ENCODE measurements at regions not wholly inside any gene's neighbourhood (a gene's known extent, or its start where the extent isn't known, plus 50 kb on each side); places are given as distances from the start of the nearest gene placed in this dataset.
"Not testable (repeated sequence)": the region's sequence is repeated elsewhere in the genome, so short reads cannot be mapped to it uniquely, and the experiment has no call there.

DNA sequence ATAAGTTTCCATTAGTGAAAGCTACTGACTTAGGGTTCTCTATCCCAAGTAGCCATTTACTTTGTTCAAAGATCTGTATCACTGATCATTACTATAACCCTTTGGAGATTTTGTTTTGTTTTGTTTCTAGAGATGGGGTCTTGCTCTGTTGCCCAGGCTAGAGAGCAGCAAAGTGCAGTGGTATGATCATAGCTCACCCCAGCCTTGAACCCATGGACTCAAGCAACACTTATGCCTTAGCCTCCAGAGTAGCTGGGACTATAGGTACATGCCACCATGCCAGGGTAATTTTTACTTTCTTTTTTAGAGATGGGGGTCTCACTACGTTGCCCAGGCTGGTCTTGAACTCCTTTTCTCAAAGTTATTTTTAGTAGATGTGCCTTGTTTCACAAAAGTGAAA lies 154.7 kb downstream of the KCNJ2 start:
- DNase-seq = no peak

- DNase-seq = no peak
Observed at GRCh38 chr17:70327279-70327678, 157.9 kb downstream of the KCNJ2 start.

- no peak for DNase-seq
Observed at GRCh38 chr17:70327723-70328122, 158.4 kb downstream of the KCNJ2 start.

DNA sequence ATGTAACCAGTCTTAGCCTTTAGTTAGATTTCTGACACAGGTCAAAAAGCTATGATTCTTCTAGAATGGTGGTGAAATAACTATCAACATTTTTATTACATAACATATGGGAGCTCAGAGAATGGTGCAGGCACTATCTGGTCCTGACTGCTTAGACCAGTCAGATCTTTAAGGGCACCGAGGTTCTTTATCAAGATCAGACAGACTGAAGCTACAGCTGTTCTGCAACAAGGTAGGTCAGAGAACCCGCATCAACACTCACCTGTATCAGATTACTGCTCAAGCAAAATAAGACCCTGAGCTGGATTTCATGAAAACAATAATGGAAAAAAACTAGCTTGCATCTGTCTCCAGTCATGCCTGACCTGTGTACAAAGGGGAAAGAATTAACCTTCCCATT lies 160.4 kb downstream of the KCNJ2 start:
- no peak for DNase-seq

- not testable (repeated sequence) for DNase-seq
Observed at GRCh38 chr17:70331066-70331465, 161.7 kb downstream of the KCNJ2 start.

GRCh38 chr17:70332356-70333210 lies 163.3 kb downstream of the KCNJ2 start:
- DNase-seq = no peak

DNA sequence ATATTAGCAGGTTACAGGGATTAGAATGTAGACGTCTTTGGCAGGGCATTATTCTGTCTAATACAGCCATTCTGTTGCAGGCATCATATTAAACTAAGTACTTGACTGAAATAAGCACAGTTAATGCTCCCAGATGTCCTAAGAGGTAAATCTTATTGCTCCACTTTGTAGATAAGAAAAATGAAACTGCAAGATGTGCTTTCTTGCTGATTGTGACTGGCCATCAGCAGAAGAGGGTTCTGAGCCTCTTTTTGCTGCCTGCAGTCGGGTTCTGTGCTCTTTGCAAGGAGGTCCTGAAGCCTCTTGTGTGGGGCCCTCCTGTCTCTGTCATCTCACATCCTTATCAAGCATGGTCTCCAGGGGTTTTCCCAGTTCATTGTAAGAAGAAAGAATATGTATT lies 167.1 kb downstream of the KCNJ2 start:
- no peak for DNase-seq

- DNase-seq = no peak
Observed at GRCh38 chr17:70338946-70339354, 169.6 kb downstream of the KCNJ2 start.

DNA sequence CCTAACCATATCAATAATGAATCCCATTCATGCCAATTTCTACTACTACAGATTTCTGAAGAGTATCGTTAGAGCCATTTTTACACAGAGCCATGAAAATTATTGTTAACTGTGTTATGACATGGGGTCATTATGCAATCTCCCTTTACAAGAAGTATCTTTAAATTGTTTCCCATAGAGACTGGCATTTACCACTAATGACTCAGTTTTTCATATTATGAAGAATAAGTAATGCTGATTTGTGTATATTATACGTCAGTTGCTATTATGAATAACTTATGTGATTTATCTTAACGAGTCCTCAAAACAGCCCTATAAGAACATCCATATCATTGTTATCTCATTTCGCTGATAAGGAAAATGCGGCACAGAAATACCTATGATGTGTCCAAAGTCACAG lies 173.8 kb downstream of the KCNJ2 start:
- DNase-seq = no peak

GRCh38 chr17:70344386-70345060 lies 175.2 kb downstream of the KCNJ2 start:
- DNase-seq = no peak

DNA sequence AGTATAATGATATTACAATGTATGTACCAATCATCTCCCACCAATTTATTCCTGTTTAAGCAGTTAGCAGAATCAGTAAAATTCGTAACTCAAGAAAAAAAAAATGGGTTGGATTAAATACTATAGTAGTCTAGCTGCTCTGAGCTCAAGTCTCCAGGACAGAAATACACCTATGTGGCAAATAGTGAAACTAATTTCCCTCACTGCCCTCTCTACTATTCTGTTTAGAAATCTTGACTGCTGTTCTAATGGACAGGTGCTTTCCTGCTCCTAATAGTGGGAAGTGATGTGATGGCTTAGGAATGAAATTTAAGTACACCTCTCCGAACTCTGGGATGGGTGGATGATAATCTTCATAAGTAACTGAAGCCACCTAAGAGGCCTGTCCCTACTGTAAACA lies 175.7 kb downstream of the KCNJ2 start:
- no peak for DNase-seq

DNA sequence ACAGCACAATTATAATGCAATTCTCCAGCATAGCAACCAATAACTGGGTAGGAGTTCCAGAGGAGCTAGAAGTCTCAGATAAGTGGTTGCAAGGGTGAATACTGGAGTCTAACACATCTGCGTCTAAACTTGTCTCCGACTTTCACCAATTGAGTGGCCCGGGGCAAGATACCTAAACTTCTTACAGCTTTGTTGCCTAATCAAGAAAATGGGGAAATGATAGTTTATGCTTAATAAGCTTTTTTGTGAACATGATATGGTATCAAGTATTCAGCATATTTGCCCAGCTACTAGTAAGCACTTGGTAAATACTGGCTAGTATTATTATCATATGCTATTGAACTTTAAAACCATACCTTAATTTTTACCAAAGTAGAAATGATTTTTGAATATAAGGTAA lies 183.5 kb downstream of the KCNJ2 start:
- no peak for DNase-seq

DNA sequence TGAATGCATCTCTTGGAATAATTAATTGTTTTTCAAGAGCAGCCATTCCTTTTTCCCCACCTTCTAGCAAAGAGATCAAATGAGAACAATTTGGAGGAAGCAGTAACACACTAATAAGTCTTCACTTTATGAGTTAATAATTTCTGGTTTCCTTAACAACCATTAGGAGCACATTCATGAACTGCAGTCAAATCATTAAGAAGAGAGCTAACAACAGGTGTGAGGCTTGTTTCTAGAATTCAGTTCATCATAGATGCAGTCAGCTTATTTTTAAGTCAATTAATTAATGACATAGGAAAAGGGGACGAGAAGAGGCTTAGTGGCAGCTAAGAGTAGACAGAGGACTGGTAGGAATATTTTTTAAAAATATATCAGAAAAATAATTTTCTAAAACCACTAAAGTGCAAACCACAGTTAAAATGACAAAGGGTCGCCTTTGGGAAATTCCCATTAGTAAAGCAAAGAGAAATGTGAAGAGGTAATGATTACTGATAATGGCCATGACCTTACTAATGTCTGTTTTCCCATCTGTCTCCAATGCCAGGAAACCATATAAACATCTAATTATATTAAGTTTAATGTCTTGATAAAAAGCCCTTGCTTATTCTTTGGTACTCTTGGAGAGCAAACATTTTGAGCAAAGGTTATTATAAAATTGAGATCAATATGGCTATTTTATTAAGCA lies 184.2 kb downstream of the KCNJ2 start:
- DNase-seq = no peak

DNA sequence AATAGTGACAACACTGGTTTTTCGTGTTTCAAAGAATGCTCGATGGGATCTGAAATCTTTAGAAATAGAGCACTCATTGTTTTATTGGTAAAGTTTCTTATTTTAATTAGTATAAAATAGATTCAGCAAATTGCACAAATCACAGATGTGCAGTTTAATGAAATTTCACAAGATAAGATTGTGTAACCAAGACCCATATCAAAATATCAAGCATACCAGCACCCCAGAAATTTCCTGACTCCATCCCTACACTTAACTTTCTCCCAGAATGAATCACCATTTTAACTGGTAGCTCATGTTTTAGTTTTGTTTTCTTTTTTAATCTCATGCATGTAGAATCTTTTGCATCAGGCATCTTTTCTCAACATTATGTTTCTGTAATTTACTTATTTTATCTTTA lies 185.9 kb downstream of the KCNJ2 start:
- DNase-seq = no peak

DNA sequence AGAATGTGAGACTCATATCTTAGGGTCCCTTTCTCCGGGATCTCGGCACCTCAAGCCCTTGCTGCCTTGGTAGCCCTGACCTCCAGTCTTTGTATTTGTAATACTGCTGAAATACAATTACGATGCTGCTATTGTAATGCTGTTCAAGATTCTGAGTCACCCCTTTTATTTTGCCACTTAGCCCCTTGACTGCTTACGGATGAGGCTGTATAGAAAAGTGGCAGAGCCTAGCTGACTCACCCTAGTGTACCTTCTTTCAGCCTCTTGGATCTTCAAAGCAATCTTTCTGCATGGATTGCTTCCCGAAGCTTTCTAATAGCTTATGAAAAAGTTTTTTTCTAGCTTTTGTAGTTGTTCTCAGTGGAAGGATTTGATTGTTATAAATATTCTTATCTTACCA lies 187.9 kb downstream of the KCNJ2 start:
- no peak for DNase-seq

DNA sequence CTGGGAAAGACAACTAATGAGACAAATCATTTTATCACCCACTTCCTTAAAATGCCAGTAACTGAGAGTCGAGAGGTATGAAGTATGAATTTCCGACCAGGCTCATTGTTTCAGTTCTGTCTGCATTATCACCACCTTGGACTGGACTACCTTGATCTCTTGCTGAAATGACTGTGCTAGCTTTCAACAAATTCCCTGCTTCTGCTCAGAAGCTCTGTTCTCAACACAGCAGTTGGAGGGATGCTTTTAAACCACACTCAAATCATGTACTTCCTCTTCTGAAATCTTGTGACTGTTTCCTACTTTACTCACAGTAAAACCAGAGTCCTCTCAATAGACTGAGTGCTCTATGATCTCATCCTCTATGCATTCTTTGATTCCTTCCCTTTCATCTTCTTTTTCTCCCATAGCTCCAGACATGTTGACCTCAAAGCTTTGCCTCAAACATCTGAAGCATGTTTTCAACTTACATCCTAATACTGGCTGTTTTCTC lies 195.8 kb downstream of the KCNJ2 start:
- DNase-seq = peak in 1 of 2 donors; percentile 19

GRCh38 chr17:70366386-70366785 lies 197.1 kb downstream of the KCNJ2 start:
- no peak for DNase-seq

GRCh38 chr17:70368011-70368410 lies 198.7 kb downstream of the KCNJ2 start:
- no peak for DNase-seq

- no peak for DNase-seq
Observed at GRCh38 chr17:70369391-70369790, 200.1 kb downstream of the KCNJ2 start.

DNA sequence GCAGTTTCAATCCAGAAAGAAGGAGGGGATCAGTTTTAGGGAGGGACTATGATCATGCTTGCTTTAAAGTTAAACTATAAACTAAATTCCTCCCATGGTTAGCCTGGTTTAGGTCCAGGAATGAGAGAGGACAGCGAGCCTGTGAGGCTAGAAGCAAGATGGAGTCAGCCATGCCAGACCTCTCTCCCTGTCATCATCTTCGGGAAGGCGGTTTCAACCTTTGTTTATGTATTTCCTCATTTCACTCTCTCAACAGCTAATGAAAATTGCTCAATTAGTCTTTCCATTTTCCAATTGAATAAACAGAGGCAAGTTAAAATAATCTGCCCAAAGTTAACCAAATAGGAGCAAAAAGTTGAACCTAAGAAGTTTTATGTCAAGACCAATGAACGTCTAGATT lies 201.5 kb downstream of the KCNJ2 start:
- no peak for DNase-seq

GRCh38 chr17:70373369-70373768 lies 204.0 kb downstream of the KCNJ2 start:
- no peak for DNase-seq

DNA sequence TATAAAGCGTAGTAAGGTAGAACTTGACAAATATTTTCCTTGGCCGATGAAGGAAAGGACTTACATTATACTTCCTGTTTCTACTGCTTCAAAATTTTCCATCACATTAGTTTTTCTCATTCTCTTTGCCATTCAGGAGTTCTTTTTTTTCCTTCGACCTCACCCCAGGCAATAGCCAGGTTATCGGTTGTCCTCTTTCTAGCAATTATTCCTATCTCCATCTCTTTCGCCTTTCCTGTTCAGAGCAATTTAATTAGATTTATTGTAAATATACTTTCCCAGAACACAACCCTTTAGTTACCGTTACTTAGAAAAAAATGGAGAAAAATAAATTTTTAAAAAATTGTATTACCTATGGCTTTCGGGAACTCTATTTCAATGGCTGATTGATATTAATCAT lies 205.2 kb downstream of the KCNJ2 start:
- DNase-seq = no peak

DNA sequence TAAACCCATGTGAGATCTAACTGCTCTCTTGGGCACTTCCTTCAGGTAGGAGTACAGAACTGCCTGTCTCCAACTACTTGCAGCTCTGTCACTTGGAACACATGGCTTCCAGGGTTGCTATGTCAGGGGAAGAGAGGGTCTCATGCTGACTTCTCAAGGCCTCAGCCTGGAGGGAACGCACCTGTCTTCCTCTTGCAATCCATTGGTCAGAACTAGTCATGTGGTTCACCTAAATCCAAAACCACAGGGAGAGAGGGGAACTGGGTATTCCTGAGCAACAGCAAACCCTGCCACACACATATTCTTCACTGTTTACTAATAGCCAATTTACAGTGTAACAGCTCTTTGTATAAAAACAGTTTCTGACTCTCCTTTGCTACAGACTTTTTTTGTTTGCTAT lies 206.1 kb downstream of the KCNJ2 start:
- no peak for DNase-seq

Measured in hippocampal formation (tissue), 2 donors.